ENCODE measurements at regions not wholly inside any gene's neighbourhood (a gene's known extent, or its start where the extent isn't known, plus 50 kb on each side); places are given as distances from the start of the nearest gene placed in this dataset.
"Not testable (repeated sequence)": the region's sequence is repeated elsewhere in the genome, so short reads cannot be mapped to it uniquely, and the experiment has no call there.

GRCh38 chr12:88366101-88366500, 214.2 kb downstream of the KITLG start:
- no peak overlapping the region for H3K9ac ChIP-seq (ENCODE audit: low read depth in 1 of 2, low read length in 2 of 2)
- peaks cover 0 to 8% (median 3%) of the 10 kb centered on the region in 4 donors for H3K4me1 ChIP-seq (ENCODE audit: control insufficient read depth in 4 of 4, insufficient read depth in 4 of 4, low read length in 3 of 4)
- no peak for TF ChIP-seq MAX (IDR thresholded peaks at IDR 0.05)
- TF ChIP-seq NR2F2 (IDR thresholded peaks at IDR 0.05): no peak
- TF ChIP-seq JUND (IDR thresholded peaks at IDR 0.05): no peak
- TF ChIP-seq, protein P1, sequence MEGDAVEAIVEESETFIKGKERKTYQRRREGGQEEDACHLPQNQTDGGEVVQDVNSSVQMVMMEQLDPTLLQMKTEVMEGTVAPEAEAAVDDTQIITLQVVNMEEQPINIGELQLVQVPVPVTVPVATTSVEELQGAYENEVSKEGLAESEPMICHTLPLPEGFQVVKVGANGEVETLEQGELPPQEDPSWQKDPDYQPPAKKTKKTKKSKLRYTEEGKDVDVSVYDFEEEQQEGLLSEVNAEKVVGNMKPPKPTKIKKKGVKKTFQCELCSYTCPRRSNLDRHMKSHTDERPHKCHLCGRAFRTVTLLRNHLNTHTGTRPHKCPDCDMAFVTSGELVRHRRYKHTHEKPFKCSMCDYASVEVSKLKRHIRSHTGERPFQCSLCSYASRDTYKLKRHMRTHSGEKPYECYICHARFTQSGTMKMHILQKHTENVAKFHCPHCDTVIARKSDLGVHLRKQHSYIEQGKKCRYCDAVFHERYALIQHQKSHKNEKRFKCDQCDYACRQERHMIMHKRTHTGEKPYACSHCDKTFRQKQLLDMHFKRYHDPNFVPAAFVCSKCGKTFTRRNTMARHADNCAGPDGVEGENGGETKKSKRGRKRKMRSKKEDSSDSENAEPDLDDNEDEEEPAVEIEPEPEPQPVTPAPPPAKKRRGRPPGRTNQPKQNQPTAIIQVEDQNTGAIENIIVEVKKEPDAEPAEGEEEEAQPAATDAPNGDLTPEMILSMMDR (IDR thresholded peaks at IDR 0.05; ENCODE audit: low read depth, low read length, missing input control): no peak
- TF ChIP-seq HNF4A (conservative IDR thresholded peaks at IDR 0.05): no peak
- no peak for TF ChIP-seq FOXA2 (IDR thresholded peaks at IDR 0.05)
- no peak for TF ChIP-seq YY1 (IDR thresholded peaks at IDR 0.05)
- TF ChIP-seq GABPA (IDR thresholded peaks at IDR 0.05 in 1 of 2, conservative IDR thresholded peaks at IDR 0.05 in 1 of 2): no peak
- no peak for TF ChIP-seq SP1 (IDR thresholded peaks at IDR 0.05)
- no peak for TF ChIP-seq TAF1 (conservative IDR thresholded peaks at IDR 0.05)
- TF ChIP-seq EGR1 (IDR thresholded peaks at IDR 0.05; ENCODE audit: low read depth in 2 of 2): no peak
- no peak for TF ChIP-seq RAD21 (IDR thresholded peaks at IDR 0.05)
- no peaks in the 10 kb centered on the region for H3K27me3 ChIP-seq (ENCODE audit: control insufficient read depth in 4 of 4, insufficient read depth in 4 of 4, low read length in 3 of 4)
- no peaks in the 10 kb centered on the region for H3K36me3 ChIP-seq (ENCODE audit: control insufficient read depth in 4 of 4, insufficient read depth in 3 of 4, low read depth in 1 of 4, low read length in 3 of 4)
- DNase-seq (ENCODE audit: low spot score): no peak
- no peak overlapping the region for H3K4me3 ChIP-seq (ENCODE audit: low read depth in 1 of 3, low read length in 3 of 3)
- H3K27ac ChIP-seq (ENCODE audit: low read depth in 1 of 2, low read length in 2 of 2): no peak overlapping the region
- no peaks in the 10 kb centered on the region for H3K9me3 ChIP-seq (ENCODE audit: control insufficient read depth in 4 of 4, low read length in 3 of 4)
- WGBS: 89% methylated on average over 4 of the region's 4 CpGs

- Histone ChIP-seq H3K4me3 (ENCODE audit: low read depth in 1 of 3, low read length in 3 of 3) (no peak overlapping the region), H3K27me3 (ENCODE audit: control insufficient read depth in 4 of 4, insufficient read depth in 4 of 4, low read length in 3 of 4) (no peaks in the 10 kb centered on the region), H3K9ac (ENCODE audit: low read depth in 1 of 2, low read length in 2 of 2) (no peak overlapping the region), H3K36me3 (ENCODE audit: control insufficient read depth in 4 of 4, insufficient read depth in 3 of 4, low read depth in 1 of 4, low read length in 3 of 4) (no peaks in the 10 kb centered on the region), H3K4me1 (ENCODE audit: control insufficient read depth in 4 of 4, insufficient read depth in 4 of 4, low read length in 3 of 4) (peaks cover 0 to 6% (median 2%) of the 10 kb centered on the region in 4 donors), H3K27ac (ENCODE audit: low read depth in 1 of 2, low read length in 2 of 2) (no peak overlapping the region), H3K9me3 (ENCODE audit: control insufficient read depth in 4 of 4, low read length in 3 of 4) (no peaks in the 10 kb centered on the region)
- TF ChIP-seq ZBTB33 (IDR thresholded peaks at IDR 0.05) (no peak), MAX (IDR thresholded peaks at IDR 0.05) (no peak), SP1 (IDR thresholded peaks at IDR 0.05) (no peak), FOXA1 (IDR thresholded peaks at IDR 0.05) (no peak), HNF4G (IDR thresholded peaks at IDR 0.05) (no peak), RXRA (IDR thresholded peaks at IDR 0.05) (no peak), NR2F2 (IDR thresholded peaks at IDR 0.05) (no peak), TAF1 (conservative IDR thresholded peaks at IDR 0.05) (no peak), JUND (IDR thresholded peaks at IDR 0.05) (no peak), FOXA2 (IDR thresholded peaks at IDR 0.05) (no peak), RAD21 (IDR thresholded peaks at IDR 0.05) (no peak), YY1 (IDR thresholded peaks at IDR 0.05) (no peak), HNF4A (conservative IDR thresholded peaks at IDR 0.05) (no peak), GABPA (IDR thresholded peaks at IDR 0.05 in 1 of 2, conservative IDR thresholded peaks at IDR 0.05 in 1 of 2) (no peak), EGR1 (IDR thresholded peaks at IDR 0.05; ENCODE audit: low read depth in 2 of 2) (no peak), REST (IDR thresholded peaks at IDR 0.05) (no peak)
- TF ChIP-seq, protein P1 (IDR thresholded peaks at IDR 0.05; ENCODE audit: low read depth, low read length, missing input control): no peak
- TF ChIP-seq, protein P2, sequence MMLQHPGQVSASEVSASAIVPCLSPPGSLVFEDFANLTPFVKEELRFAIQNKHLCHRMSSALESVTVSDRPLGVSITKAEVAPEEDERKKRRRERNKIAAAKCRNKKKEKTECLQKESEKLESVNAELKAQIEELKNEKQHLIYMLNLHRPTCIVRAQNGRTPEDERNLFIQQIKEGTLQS (IDR thresholded peaks at IDR 0.05): no peak
- no peak for DNase-seq (ENCODE audit: low spot score)
Observed at GRCh38 chr12:88367231-88367630, 213.0 kb downstream of the KITLG start.

GRCh38 chr12:88368077-88368476, 212.2 kb downstream of the KITLG start:
- not testable (repeated sequence) for H3K4me1 ChIP-seq (ENCODE audit: control insufficient read depth in 4 of 4, insufficient read depth in 4 of 4, low read length in 3 of 4); H3K27ac ChIP-seq (ENCODE audit: low read depth in 1 of 2, low read length in 2 of 2); H3K4me3 ChIP-seq (ENCODE audit: low read depth in 1 of 3, low read length in 3 of 3); H3K36me3 ChIP-seq (ENCODE audit: control insufficient read depth in 4 of 4, insufficient read depth in 3 of 4, low read depth in 1 of 4, low read length in 3 of 4); H3K9ac ChIP-seq (ENCODE audit: low read depth in 1 of 2, low read length in 2 of 2); DNase-seq (ENCODE audit: low spot score); H3K27me3 ChIP-seq (ENCODE audit: control insufficient read depth in 4 of 4, insufficient read depth in 4 of 4, low read length in 3 of 4); H3K9me3 ChIP-seq (ENCODE audit: control insufficient read depth in 4 of 4, low read length in 3 of 4)
- 84% methylated on average over 5 of the region's 5 CpGs for WGBS

Data from liver (tissue), 8 donors.